ENCODE measurements at regions not wholly inside any gene's neighbourhood (a gene's known extent, or its start where the extent isn't known, plus 50 kb on each side); places are given as distances from the start of the nearest gene placed in this dataset.

DNA sequence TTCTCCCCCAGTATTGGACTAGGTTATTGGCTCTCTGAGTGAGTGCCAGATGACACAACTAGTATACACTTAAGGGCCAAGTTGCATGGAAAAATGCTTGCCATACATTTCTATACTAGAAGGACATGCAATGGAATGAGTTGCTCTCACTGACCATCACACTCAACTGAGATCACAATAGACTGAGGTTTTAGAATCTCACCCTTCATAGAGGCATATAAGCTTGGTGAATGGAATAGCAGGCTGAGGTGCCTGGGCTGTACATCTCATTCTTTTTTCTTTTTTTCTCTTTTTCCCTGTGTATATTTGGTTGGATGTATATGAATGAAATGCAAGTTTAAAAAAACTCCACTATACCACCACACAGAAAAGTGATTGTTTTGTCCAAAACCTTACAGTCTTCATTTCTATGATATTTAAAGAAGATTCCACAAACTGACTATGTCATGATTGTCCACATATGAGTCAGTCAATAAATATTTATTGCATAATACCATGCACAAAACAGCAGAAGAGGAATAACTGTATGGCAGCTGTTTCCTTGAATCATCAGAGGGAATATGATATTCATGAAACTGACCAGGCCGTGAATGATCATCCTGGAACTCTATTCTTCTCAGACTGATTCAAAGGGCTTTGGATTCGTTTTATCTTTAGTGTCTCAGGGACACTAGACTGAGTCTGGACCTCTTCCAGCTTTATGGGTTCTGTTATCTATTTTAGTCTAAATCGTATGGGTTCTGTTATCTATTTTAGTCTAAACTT, 122.6 kb upstream of the STK17B start:
- TF ChIP-seq, protein P1, sequence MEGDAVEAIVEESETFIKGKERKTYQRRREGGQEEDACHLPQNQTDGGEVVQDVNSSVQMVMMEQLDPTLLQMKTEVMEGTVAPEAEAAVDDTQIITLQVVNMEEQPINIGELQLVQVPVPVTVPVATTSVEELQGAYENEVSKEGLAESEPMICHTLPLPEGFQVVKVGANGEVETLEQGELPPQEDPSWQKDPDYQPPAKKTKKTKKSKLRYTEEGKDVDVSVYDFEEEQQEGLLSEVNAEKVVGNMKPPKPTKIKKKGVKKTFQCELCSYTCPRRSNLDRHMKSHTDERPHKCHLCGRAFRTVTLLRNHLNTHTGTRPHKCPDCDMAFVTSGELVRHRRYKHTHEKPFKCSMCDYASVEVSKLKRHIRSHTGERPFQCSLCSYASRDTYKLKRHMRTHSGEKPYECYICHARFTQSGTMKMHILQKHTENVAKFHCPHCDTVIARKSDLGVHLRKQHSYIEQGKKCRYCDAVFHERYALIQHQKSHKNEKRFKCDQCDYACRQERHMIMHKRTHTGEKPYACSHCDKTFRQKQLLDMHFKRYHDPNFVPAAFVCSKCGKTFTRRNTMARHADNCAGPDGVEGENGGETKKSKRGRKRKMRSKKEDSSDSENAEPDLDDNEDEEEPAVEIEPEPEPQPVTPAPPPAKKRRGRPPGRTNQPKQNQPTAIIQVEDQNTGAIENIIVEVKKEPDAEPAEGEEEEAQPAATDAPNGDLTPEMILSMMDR (IDR thresholded peaks at IDR 0.05) = no peak
- no peak for TF ChIP-seq POLR2A (IDR thresholded peaks at IDR 0.05)
